Chondrocyte (in vitro differentiated cells): ENCODE measurements at regions not wholly inside any gene's neighbourhood (a gene's known extent, or its start where the extent isn't known, plus 50 kb on each side); places are given as distances from the start of the nearest gene placed in this dataset.

Experiments
- DNase-seq: peaks from one replicate; pipeline ENCODE4 v3.0.0; 2021; ENCODE audit warnings: mixed read lengths, low spot score
- H3K27ac Mint-ChIP-seq: one replicate; pipeline ENCODE4 v1.8.0; 2021; ENCODE audit warnings: mild to moderate bottlenecking, moderate library complexity, mixed read lengths; ENCODE audit not compliant: unreplicated experiment
- H3K27me3 Mint-ChIP-seq: 2 replicates; pipeline ENCODE4 v1.8.0; 2021; ENCODE audit warnings: low read depth, mixed read lengths
- H3K36me3 Mint-ChIP-seq: 2 replicates; pipeline ENCODE4 v1.8.0; 2021; ENCODE audit warnings: low read depth, mixed read lengths
- H3K4me1 Mint-ChIP-seq: 2 replicates; pipeline ENCODE4 v1.8.0; 2021; ENCODE audit warnings: low read depth, mild to moderate bottlenecking, mixed read lengths
- H3K4me3 Mint-ChIP-seq: one replicate; pipeline ENCODE4 v1.8.0; 2021; ENCODE audit warnings: mild to moderate bottlenecking, moderate library complexity, mixed read lengths; ENCODE audit not compliant: unreplicated experiment
- H3K9me3 Mint-ChIP-seq: 2 replicates; pipeline ENCODE4 v1.8.0; 2021; ENCODE audit warnings: low read depth, mixed read lengths
- CTCF ChIP-seq: fragments of 200-600 bp; sonication (generic); IDR thresholded peaks from 2 replicates; pipeline ENCODE4 v1.5.0; 2021; ENCODE audit warnings: antibody characterized with exemption, mild to moderate bottlenecking, moderate library complexity

GRCh38 chr19:33905473-33905936 lies 108.8 kb downstream of the KCTD15 start:
- Mint-ChIP-seq H3K27ac (peak overlapping the region; percentile 95), H3K4me3 (peak overlapping the region; percentile 79), H3K27me3 (no peaks in the 10 kb centered on the region), H3K4me1 (peaks cover 28% of the 10 kb centered on the region), H3K9me3 (peaks cover 4% of the 10 kb centered on the region), H3K36me3 (no peaks in the 10 kb centered on the region)
- no peak for DNase-seq
- TF ChIP-seq CTCF: no peak

- Mint-ChIP-seq H3K4me3 (peak overlapping the region; percentile 79), H3K27ac (peak overlapping the region; percentile 95), H3K9me3 (peaks cover 8% of the 10 kb centered on the region), H3K36me3 (no peaks in the 10 kb centered on the region), H3K27me3 (no peaks in the 10 kb centered on the region), H3K4me1 (peaks cover 28% of the 10 kb centered on the region)
- DNase-seq: no peak
- no peak for TF ChIP-seq CTCF
These were observed 109.4 kb downstream of the KCTD15 start for GRCh38 chr19:33905937-33906577.

GRCh38 chr19:33906578-33907335 lies 110.1 kb downstream of the KCTD15 start:
- TF ChIP-seq CTCF: no peak
- peak overlapping the region; percentile 51 for H3K4me3 Mint-ChIP-seq
- no peaks in the 10 kb centered on the region for H3K36me3 Mint-ChIP-seq
- no peak for DNase-seq
- H3K9me3 Mint-ChIP-seq: peaks cover 12% of the 10 kb centered on the region
- no peaks in the 10 kb centered on the region for H3K27me3 Mint-ChIP-seq
- peaks cover 28% of the 10 kb centered on the region for H3K4me1 Mint-ChIP-seq
- H3K27ac Mint-ChIP-seq: peak overlapping the region; percentile 4

GRCh38 chr19:33910922-33911321 lies 114.3 kb downstream of the KCTD15 start:
- no peak for DNase-seq
- Mint-ChIP-seq H3K9me3 (peaks cover 12% of the 10 kb centered on the region), H3K27ac (no peak overlapping the region), H3K36me3 (no peaks in the 10 kb centered on the region), H3K27me3 (no peaks in the 10 kb centered on the region), H3K4me3 (no peak overlapping the region), H3K4me1 (peaks cover 6% of the 10 kb centered on the region)
- no peak for TF ChIP-seq CTCF

GRCh38 chr19:33914599-33914998 lies 117.9 kb downstream of the KCTD15 start:
- H3K27ac Mint-ChIP-seq: no peak overlapping the region
- H3K4me3 Mint-ChIP-seq: no peak overlapping the region
- no peaks in the 10 kb centered on the region for H3K4me1 Mint-ChIP-seq

More at GRCh38 chr19:33914599-33914998, 117.9 kb downstream of the KCTD15 start:
- no peak for DNase-seq
- Mint-ChIP-seq H3K27me3 (no peaks in the 10 kb centered on the region), H3K9me3 (peaks cover 15% of the 10 kb centered on the region), H3K36me3 (no peaks in the 10 kb centered on the region)
- no peak for TF ChIP-seq CTCF
